ENCODE measurements at regions not wholly inside any gene's neighbourhood (a gene's known extent, or its start where the extent isn't known, plus 50 kb on each side); places are given as distances from the start of the nearest gene placed in this dataset.
"Not testable (repeated sequence)": the region's sequence is repeated elsewhere in the genome, so short reads cannot be mapped to it uniquely, and the experiment has no call there.

GRCh38 chr2:181790716-181791649 is 100.5 kb upstream of the ITPRID2 start:
- peak; percentile 100 for DNase-seq (ENCODE audit: low spot score)

- no peak for DNase-seq (ENCODE audit: low spot score)
These were observed 98.6 kb upstream of the ITPRID2 start for GRCh38 chr2:181792906-181793305.

- DNase-seq (ENCODE audit: low spot score), result no peak
These were observed 93.5 kb upstream of the ITPRID2 start for GRCh38 chr2:181798022-181798421.

GRCh38 chr2:181802300-181802699 is 89.2 kb upstream of the ITPRID2 start:
- not testable (repeated sequence) for DNase-seq (ENCODE audit: low spot score)

GRCh38 chr2:181803903-181804799 is 87.4 kb upstream of the ITPRID2 start:
- not testable (repeated sequence) for DNase-seq (ENCODE audit: low spot score)

- peak; percentile 47 for DNase-seq (ENCODE audit: low spot score)
These were observed 86.1 kb upstream of the ITPRID2 start for GRCh38 chr2:181805228-181806038.

GRCh38 chr2:181806039-181806392 is 85.5 kb upstream of the ITPRID2 start:
- DNase-seq (ENCODE audit: low spot score), result no peak

GRCh38 chr2:181807526-181807925 is 84.0 kb upstream of the ITPRID2 start:
- no peak for DNase-seq (ENCODE audit: low spot score)

- DNase-seq (ENCODE audit: low spot score), result peak; percentile 94
These were observed 80.5 kb upstream of the ITPRID2 start for GRCh38 chr2:181810823-181811695.

- peak; percentile 34 for DNase-seq (ENCODE audit: low spot score)
These were observed 79.3 kb upstream of the ITPRID2 start for GRCh38 chr2:181812106-181812743.

GRCh38 chr2:181814057-181814491 is 77.5 kb upstream of the ITPRID2 start:
- no peak for DNase-seq (ENCODE audit: low spot score)

- no peak for DNase-seq (ENCODE audit: low spot score)
These were observed 74.0 kb upstream of the ITPRID2 start for GRCh38 chr2:181817509-181817908.

- DNase-seq (ENCODE audit: low spot score), result no peak
These were observed 73.4 kb upstream of the ITPRID2 start for GRCh38 chr2:181818058-181818680.

GRCh38 chr2:181818840-181819239 is 72.7 kb upstream of the ITPRID2 start:
- DNase-seq (ENCODE audit: low spot score), result no peak

GRCh38 chr2:181821049-181821448 is 70.5 kb upstream of the ITPRID2 start:
- DNase-seq (ENCODE audit: low spot score), result no peak

GRCh38 chr2:181822097-181822496 is 69.4 kb upstream of the ITPRID2 start:
- no peak for DNase-seq (ENCODE audit: low spot score)

- no peak for DNase-seq (ENCODE audit: low spot score)
These were observed 68.1 kb upstream of the ITPRID2 start for GRCh38 chr2:181823405-181823804.

- DNase-seq (ENCODE audit: low spot score), result no peak
These were observed 63.3 kb upstream of the ITPRID2 start for GRCh38 chr2:181828122-181828705.

GRCh38 chr2:181829230-181829629 is 62.3 kb upstream of the ITPRID2 start:
- no peak for DNase-seq (ENCODE audit: low spot score)

- no peak for DNase-seq (ENCODE audit: low spot score)
These were observed 59.5 kb upstream of the ITPRID2 start for GRCh38 chr2:181832015-181832414.

Data from kidney capillary endothelial cell (primary cell).